ENCODE measurements at regions not wholly inside any gene's neighbourhood (a gene's known extent, or its start where the extent isn't known, plus 50 kb on each side); places are given as distances from the start of the nearest gene placed in this dataset.

GRCh38 chr5:120124961-120125360 is 339.1 kb upstream of the PRR16 start:
- TF ChIP-seq CTCF (IDR thresholded peaks at IDR 0.05) (no peak), EP300 (IDR thresholded peaks at IDR 0.05) (no peak)

Measured in sigmoid colon (tissue), 4 donors.